ENCODE measurements at regions not wholly inside any gene's neighbourhood (a gene's known extent, or its start where the extent isn't known, plus 50 kb on each side); places are given as distances from the start of the nearest gene placed in this dataset.

DNA sequence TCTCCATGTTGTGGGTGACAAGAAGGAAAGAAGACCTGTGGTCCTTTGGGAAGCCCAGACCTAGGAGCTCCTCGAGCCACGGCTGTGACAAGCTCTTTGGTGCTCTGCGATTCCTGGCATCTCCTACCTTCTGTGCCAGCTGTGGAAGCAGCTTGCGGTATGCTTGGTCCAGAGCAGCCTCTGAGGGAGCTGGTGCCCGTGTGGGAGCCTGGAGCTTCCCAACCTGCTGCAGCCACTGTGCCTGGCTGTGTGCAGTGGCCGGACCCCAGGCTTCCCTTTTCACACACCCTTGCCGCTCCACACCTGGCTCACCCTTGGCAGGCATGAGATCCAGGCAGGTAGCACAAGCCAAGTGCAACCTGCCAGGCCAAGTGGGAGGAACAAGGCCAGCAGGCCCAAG lies 1328.6 kb upstream of the SLC39A10 start:
- no peak overlapping the region for H3K4me3 ChIP-seq (ENCODE audit: low read depth, low read length)
- no peak for TF ChIP-seq CTCF (IDR thresholded peaks at IDR 0.05; ENCODE audit: borderline replicate concordance, insufficient read depth, low read depth, low read length)

GRCh38 chr2:194327196-194327888 lies 1329.7 kb upstream of the SLC39A10 start:
- H3K4me3 ChIP-seq (ENCODE audit: low read depth, low read length) = no peak overlapping the region
- no peak for TF ChIP-seq CTCF (IDR thresholded peaks at IDR 0.05; ENCODE audit: borderline replicate concordance, insufficient read depth, low read depth, low read length)

DNA sequence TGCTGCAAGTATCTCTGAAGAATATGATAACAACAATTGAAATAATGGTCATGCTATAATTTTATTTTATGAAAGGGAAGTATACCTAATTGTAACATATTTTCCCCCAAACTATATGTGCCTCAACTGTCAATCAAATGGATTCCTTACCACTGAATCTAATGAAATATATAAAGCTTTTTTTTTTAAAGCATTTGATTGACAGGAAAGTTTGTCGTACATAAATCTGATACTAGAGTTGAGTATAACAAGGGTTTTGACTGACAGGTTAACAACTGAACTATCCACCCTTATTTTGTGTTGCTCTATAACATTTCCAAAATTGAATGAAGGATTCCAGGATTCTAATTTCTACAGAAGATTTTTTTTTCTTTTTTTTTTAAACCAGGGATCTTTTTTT lies 1333.3 kb upstream of the SLC39A10 start:
- H3K4me3 ChIP-seq (ENCODE audit: low read depth, low read length) = no peak overlapping the region
- no peak for TF ChIP-seq CTCF (IDR thresholded peaks at IDR 0.05; ENCODE audit: borderline replicate concordance, insufficient read depth, low read depth, low read length)

DNA sequence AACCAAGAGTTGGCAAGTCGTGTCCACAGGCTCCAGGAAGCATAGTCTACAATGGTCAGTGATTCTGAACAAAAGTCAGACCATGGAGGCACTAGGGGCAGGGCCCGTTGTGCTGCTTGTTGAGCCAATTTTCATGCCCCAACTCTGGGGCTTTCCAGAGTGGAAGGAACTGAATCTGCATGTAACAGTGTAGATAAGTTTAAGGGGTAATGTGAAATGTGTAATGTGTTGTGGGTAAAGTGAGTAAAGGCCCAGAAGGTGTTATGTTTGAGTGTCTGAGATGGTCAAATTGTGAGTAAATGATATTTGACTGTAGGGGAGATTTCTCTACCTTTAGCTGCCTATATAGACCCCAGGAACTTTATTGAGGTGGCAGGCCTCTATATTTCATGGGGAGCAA lies 1336.5 kb upstream of the SLC39A10 start:
- no peak overlapping the region for H3K4me3 ChIP-seq (ENCODE audit: low read depth, low read length)
- no peak for TF ChIP-seq CTCF (IDR thresholded peaks at IDR 0.05; ENCODE audit: borderline replicate concordance, insufficient read depth, low read depth, low read length)

DNA sequence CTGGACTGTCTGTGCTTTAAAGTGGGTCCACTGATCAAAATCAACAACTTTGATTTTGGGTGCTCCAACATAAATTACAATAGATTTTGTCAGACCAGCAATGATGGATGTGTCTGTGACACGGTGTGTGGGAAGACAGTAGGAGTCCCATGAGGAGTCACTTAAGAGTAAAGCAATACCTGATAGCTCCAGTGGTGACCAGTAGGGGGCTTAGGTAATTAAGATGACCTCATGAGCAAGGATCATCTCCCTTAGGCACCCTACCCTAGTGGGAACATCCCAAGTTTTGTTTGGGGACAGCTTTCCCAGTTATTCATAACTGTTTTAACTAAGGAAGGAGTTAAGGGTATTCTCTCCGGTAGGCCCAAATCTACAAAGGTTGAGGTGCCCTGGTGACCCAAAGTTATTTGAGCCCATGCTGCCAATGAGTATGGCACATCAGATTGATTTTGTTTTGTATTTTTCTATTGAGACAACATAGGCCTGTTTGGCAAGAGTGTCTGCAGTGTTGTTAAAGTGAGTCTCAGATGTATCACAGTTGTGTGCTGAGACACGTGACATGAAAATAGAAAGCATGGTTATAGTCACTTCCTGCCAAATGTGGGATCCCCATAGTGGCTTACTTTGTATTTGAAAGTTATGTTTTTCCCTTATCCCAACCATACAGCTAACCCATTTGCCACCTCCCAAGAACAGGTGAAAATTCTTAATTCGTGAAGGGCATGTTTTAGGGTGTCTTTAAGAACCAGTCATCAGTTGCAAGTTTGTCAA lies 1337.6 kb upstream of the SLC39A10 start:
- TF ChIP-seq CTCF (IDR thresholded peaks at IDR 0.05; ENCODE audit: borderline replicate concordance, insufficient read depth, low read depth, low read length) = peak; percentile 38; the same call in 1 of the 2 replicates
- H3K4me3 ChIP-seq (ENCODE audit: low read depth, low read length) = no peak overlapping the region

DNA sequence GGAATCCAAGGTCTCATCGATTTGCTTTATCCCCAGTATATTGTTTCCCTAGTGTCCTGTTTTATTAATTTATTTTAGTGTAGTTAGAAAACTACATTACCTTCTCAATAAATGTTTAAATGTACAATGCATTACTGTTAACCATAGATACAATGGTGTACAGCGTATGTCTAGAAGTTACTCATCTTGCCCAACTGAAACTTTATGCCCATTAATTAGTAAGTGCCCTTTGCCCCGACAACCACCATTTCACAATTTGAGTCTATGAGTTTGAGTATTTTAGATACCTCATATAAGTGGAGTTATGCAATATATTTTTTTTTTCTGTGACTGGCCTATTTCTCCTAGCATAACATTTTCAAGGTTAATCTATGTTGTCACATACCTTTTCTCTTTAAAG lies 1343.0 kb upstream of the SLC39A10 start:
- TF ChIP-seq CTCF (IDR thresholded peaks at IDR 0.05; ENCODE audit: borderline replicate concordance, insufficient read depth, low read depth, low read length) = no peak
- H3K4me3 ChIP-seq (ENCODE audit: low read depth, low read length) = no peak overlapping the region

DNA sequence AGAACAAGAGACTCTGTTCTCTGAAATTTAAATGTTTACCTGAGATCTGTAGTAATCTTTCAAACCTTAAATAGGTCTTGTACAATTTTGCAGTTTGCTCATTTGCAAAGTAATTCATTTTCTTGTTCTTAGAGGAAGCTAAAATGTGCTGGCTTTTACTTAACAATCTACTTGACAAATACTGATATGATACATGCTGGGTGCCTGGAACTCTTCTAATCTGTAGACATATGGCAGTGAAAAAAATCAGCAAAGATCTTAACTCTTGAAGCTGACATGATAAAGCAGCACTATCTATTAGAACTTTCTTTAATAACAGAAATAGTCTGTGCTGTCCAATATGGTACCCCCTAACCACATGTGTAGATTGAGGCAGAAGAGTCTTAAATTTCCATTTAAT lies 1352.8 kb upstream of the SLC39A10 start:
- no peak for TF ChIP-seq CTCF (IDR thresholded peaks at IDR 0.05; ENCODE audit: borderline replicate concordance, insufficient read depth, low read depth, low read length)
- no peak overlapping the region for H3K4me3 ChIP-seq (ENCODE audit: low read depth, low read length)
